MM.1S (cell line): ENCODE measurements at regions not wholly inside any gene's neighbourhood (a gene's known extent, or its start where the extent isn't known, plus 50 kb on each side); places are given as distances from the start of the nearest gene placed in this dataset.
A peak's percentile ranks its signal among the peaks of the same experiment; 100 is the strongest.
"Not testable (repeated sequence)": the region's sequence is repeated elsewhere in the genome, so short reads cannot be mapped to it uniquely, and the experiment has no call there.

Source experiments
- DNase-seq: peaks from one replicate; pipeline ENCODE4 v3.0.0-alpha.2; 2015
- H2AFZ ChIP-seq: fragments of 300-600 bp; sonication (generic); 2 replicates; pipeline ENCODE4 v1.6.0; 2016; ENCODE audit warnings: antibody characterized with exemption, low read length
- H3F3A ChIP-seq: fragments of 300-600 bp; sonication (generic); 2 replicates; pipeline ENCODE4 v1.6.1; 2016; ENCODE audit warnings: mild to moderate bottlenecking, antibody characterized with exemption, low read length, moderate library complexity, mixed read lengths; ENCODE audit not compliant: insufficient read depth
- H3K27ac ChIP-seq: fragments of 300-600 bp; sonication (generic); 2 replicates; pipeline ENCODE4 v1.5.1; 2016; ENCODE audit warnings: mild to moderate bottlenecking, low read length
- H3K27me3 ChIP-seq: fragments of 300-600 bp; sonication (generic); replicated peaks from 2 replicates; pipeline ENCODE4 v1.6.0; 2016; ENCODE audit warnings: low read length; ENCODE audit not compliant: insufficient read depth
- H3K36me3 ChIP-seq: fragments of 300-600 bp; sonication (generic); replicated peaks from 2 replicates; pipeline ENCODE4 v1.6.1; 2016; ENCODE audit warnings: mild to moderate bottlenecking, low read length, mixed read lengths; ENCODE audit not compliant: insufficient read depth
- H3K4me1 ChIP-seq: fragments of 300-600 bp; sonication (generic); 2 replicates; pipeline ENCODE4 v1.6.1; 2016; ENCODE audit warnings: low read length, mixed read lengths
- H3K4me2 ChIP-seq: fragments of 300-600 bp; sonication (generic); 2 replicates; pipeline ENCODE4 v1.6.0; 2016; ENCODE audit warnings: low read depth, low read length
- H3K4me3 ChIP-seq: fragments of 300-600 bp; sonication (generic); 2 replicates; pipeline ENCODE4 v1.5.1; 2016; ENCODE audit warnings: low read length, mixed read lengths
- H3K79me2 ChIP-seq: fragments of 300-600 bp; sonication (generic); 2 replicates; pipeline ENCODE4 v1.6.1; 2016; ENCODE audit warnings: mixed run types, low read length, mixed read lengths
- H3K9ac ChIP-seq: fragments of 300-600 bp; sonication (generic); 2 replicates; pipeline ENCODE4 v1.6.1; 2016; ENCODE audit warnings: low read length, mixed read lengths
- H3K9me2 ChIP-seq: fragments of 300-600 bp; sonication (generic); replicated peaks from 2 replicates; pipeline ENCODE4 v1.6.1; 2016; ENCODE audit warnings: mild to moderate bottlenecking, low read length, mixed read lengths; ENCODE audit not compliant: insufficient read depth
- H3K9me3 ChIP-seq: fragments of 300-600 bp; sonication (generic); replicated peaks from 2 replicates; pipeline ENCODE4 v1.6.1; 2016; ENCODE audit warnings: mild to moderate bottlenecking, low read length, mixed read lengths; ENCODE audit not compliant: insufficient read depth
- H4K20me1 ChIP-seq: fragments of 300-600 bp; sonication (generic); 2 replicates; pipeline ENCODE4 v1.6.1; 2016; ENCODE audit warnings: mild to moderate bottlenecking, low read length, moderate library complexity, mixed read lengths; ENCODE audit not compliant: insufficient read depth
- EZH2 ChIP-seq: fragments of 300-600 bp; sonication (generic); optimal IDR thresholded peaks from 2 replicates; pipeline ENCODE3; 2017; ENCODE audit warnings: low read depth, mild to moderate bottlenecking, antibody characterized with exemption, low read length, mixed read lengths
- EZH2phosphoT487 ChIP-seq: fragments of 300-600 bp; sonication (generic); IDR thresholded peaks from 2 replicates; pipeline ENCODE4 v1.6.1; 2018; ENCODE audit warnings: antibody characterized with exemption, low read length
- TF ChIP-seq, protein P1 (sequence below): fragments of 300-600 bp; sonication (generic); IDR thresholded peaks from 2 replicates; pipeline ENCODE4 v1.5.1; 2016; ENCODE audit warnings: antibody characterized with exemption, low read length, mixed read lengths

DNA sequence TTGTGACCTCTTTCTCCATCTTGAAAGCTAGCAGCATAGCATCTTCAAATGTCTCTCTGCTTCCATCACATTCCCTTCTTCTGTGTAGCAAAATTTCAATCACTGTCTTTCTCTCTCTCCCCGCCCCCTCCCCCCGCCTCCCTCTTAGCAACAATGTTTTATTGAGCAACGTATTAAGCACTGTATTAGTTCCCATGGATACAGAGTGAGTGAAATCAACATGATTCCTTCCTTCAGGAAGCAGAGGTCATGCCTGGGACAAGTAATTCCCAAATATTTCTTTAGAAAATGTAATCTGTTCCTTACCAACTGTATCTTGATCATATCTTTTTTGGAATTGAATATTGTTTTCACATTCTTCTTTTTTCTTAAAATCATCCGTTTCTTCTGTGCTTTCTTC is 373.7 kb upstream of the NECTIN3 start:
- no peaks in the 10 kb centered on the region for H3K36me3 ChIP-seq
- H3K9me3 ChIP-seq: no peaks in the 10 kb centered on the region
- no peaks in the 10 kb centered on the region for H3K79me2 ChIP-seq
- no peak overlapping the region for H3K9ac ChIP-seq
- H3K4me2 ChIP-seq: no peak overlapping the region
- H2AFZ ChIP-seq: no peak overlapping the region
- no peaks in the 10 kb centered on the region for H3K9me2 ChIP-seq
- no peaks in the 10 kb centered on the region for H3K4me1 ChIP-seq
- H3K27me3 ChIP-seq: no peaks in the 10 kb centered on the region
- H3K4me3 ChIP-seq: no peak overlapping the region
- TF ChIP-seq, protein P1, sequence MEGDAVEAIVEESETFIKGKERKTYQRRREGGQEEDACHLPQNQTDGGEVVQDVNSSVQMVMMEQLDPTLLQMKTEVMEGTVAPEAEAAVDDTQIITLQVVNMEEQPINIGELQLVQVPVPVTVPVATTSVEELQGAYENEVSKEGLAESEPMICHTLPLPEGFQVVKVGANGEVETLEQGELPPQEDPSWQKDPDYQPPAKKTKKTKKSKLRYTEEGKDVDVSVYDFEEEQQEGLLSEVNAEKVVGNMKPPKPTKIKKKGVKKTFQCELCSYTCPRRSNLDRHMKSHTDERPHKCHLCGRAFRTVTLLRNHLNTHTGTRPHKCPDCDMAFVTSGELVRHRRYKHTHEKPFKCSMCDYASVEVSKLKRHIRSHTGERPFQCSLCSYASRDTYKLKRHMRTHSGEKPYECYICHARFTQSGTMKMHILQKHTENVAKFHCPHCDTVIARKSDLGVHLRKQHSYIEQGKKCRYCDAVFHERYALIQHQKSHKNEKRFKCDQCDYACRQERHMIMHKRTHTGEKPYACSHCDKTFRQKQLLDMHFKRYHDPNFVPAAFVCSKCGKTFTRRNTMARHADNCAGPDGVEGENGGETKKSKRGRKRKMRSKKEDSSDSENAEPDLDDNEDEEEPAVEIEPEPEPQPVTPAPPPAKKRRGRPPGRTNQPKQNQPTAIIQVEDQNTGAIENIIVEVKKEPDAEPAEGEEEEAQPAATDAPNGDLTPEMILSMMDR: no peak
- TF ChIP-seq EZH2phosphoT487: no peak
- no peak for TF ChIP-seq EZH2
- H3F3A ChIP-seq: no peaks in the 10 kb centered on the region
- no peaks in the 10 kb centered on the region for H4K20me1 ChIP-seq
- DNase-seq: no peak
- no peak overlapping the region for H3K27ac ChIP-seq

DNA sequence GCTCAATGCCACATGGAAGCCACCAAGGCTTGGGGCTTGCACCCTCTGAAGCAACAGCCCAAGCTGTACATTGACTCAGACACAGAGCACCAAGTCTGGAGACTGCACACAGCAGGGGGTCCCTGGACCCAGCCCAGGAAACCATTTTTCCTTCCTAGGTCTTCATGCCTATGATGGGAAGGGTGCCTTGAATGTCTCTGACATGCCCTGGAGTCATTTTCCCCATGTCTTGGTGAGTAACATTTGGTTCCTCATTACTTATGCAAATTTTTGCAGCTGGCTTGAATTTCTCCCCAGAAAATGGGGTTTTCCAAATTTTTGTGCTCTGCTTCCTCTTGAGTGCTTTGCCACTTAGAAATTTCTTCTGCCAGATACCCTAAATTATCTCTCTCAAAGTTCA is 367.3 kb upstream of the NECTIN3 start:
- H3K9me3 ChIP-seq, H3K4me3 ChIP-seq, H3K79me2 ChIP-seq, H3K27ac ChIP-seq, H3F3A ChIP-seq, H4K20me1 ChIP-seq, H3K9me2 ChIP-seq, H3K27me3 ChIP-seq, H3K4me1 ChIP-seq, H3K4me2 ChIP-seq, H3K36me3 ChIP-seq, DNase-seq, H3K9ac ChIP-seq, H2AFZ ChIP-seq: not testable (repeated sequence)

DNA sequence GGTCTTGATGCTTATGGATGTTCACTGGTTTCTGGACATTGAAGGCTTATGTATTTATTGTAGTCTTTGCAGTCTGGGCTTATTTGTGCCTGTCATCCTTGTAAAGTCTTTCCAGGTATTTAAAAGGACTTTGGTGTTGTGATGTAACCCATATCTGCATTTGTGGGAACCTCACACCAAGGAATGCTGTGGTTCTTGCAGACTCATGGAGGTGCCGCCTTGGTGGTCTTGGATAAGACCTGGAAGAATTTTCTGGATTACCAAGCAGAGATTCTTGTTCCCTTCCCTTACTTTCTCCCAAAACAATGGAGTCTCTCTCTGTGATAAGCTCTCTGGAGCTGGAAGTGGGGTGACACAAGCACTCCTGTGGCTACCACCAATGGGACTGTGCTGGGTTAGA is 363.5 kb upstream of the NECTIN3 start:
- H3K36me3 ChIP-seq: no peaks in the 10 kb centered on the region
- TF ChIP-seq EZH2phosphoT487 (no peak), EZH2 (no peak)
- TF ChIP-seq, protein P1: no peak
- H2AFZ ChIP-seq: no peak overlapping the region
- no peak overlapping the region for H3K4me2 ChIP-seq
- no peak overlapping the region for H3K4me3 ChIP-seq
- H3K4me1 ChIP-seq: peaks cover 32% of the 10 kb centered on the region
- H3K9me2 ChIP-seq: no peaks in the 10 kb centered on the region
- no peak for DNase-seq
- no peaks in the 10 kb centered on the region for H3K9me3 ChIP-seq
- H3K27me3 ChIP-seq: no peaks in the 10 kb centered on the region
- H4K20me1 ChIP-seq: no peaks in the 10 kb centered on the region
- H3F3A ChIP-seq: peaks cover 12% of the 10 kb centered on the region
- H3K27ac ChIP-seq: no peak overlapping the region
- H3K9ac ChIP-seq: no peak overlapping the region
- H3K79me2 ChIP-seq: no peaks in the 10 kb centered on the region

DNA sequence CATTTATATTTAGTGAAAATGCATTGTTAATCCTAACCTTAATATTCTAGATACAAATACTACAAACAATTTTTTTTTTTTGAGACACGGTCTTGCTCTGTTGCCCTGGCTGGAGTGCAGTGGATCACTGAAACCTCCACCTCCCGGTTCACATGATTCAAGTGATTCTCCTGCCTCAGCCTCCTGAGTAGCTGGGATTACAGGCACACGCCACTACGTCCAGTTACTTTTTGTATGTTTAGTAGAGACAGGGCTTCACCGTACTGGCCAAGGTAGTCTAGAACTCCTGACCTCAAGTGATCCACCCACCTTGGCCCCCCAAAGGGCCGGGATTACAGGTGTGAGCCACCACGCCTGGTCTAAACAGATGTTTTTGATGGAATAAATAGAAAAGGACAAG is 361.5 kb upstream of the NECTIN3 start:
- no peak for TF ChIP-seq EZH2phosphoT487
- TF ChIP-seq EZH2: no peak
- TF ChIP-seq, protein P1: no peak
- no peak overlapping the region for H3K4me3 ChIP-seq
- H3K9me3 ChIP-seq: no peaks in the 10 kb centered on the region
- H3K79me2 ChIP-seq: no peaks in the 10 kb centered on the region
- DNase-seq: no peak
- peaks cover 51% of the 10 kb centered on the region for H3K4me1 ChIP-seq
- no peaks in the 10 kb centered on the region for H4K20me1 ChIP-seq
- no peak overlapping the region for H3K9ac ChIP-seq
- H3K9me2 ChIP-seq: no peaks in the 10 kb centered on the region
- no peaks in the 10 kb centered on the region for H3K27me3 ChIP-seq
- H3K36me3 ChIP-seq: no peaks in the 10 kb centered on the region
- peak overlapping the region; percentile 25; the same call in 1 of the 2 replicates for H3K4me2 ChIP-seq
- H3K27ac ChIP-seq: peak overlapping the region; percentile 32; the same call in 1 of the 2 replicates
- H3F3A ChIP-seq: peaks cover 12% of the 10 kb centered on the region
- no peak overlapping the region for H2AFZ ChIP-seq
